CD14-positive monocyte (primary cell): ENCODE measurements at regions not wholly inside any gene's neighbourhood (a gene's known extent, or its start where the extent isn't known, plus 50 kb on each side); places are given as distances from the start of the nearest gene placed in this dataset.

Experiments used
- DNase-seq, 3 donors: peaks; one replicate each; pipeline ENCODE4 v3.0.0-alpha.2; 2011 to 2022
- H2AFZ ChIP-seq: 2 replicates; pipeline ENCODE4 v1.6.0; 2012; ENCODE audit warnings: mild to moderate bottlenecking, low read depth, low read length, inconsistent platforms; ENCODE audit not compliant: insufficient read depth, poor library complexity, severe bottlenecking
- H3K27ac ChIP-seq, 2 donors: 1 replicate in 1 of 2; 2 replicates in 1 of 2; pipeline ENCODE4 v1.5.1; 2012 to 2013; ENCODE audit warnings: low read length in 2 of 2, control low read depth in 1 of 2, inconsistent platforms in 1 of 2, low read depth in 1 of 2, mild to moderate bottlenecking in 1 of 2
- H3K27me3 ChIP-seq, 2 donors: one replicate each; pipeline versions ENCODE4 v1.6.0 to v1.6.1; 2011 to 2013; ENCODE audit warnings: low read length in 2 of 2; ENCODE audit not compliant: control insufficient read depth in 2 of 2, insufficient read depth in 2 of 2
- H3K36me3 ChIP-seq, 2 donors: replicated peaks in 1 of 2; 1 replicate in 1 of 2; 2 replicates in 1 of 2; pipeline versions ENCODE4 v1.5.1 to v1.6.1; 2012 to 2013; ENCODE audit warnings: low read length in 2 of 2, control low read depth in 1 of 2, inconsistent platforms in 1 of 2, mild to moderate bottlenecking in 1 of 2; ENCODE audit not compliant: insufficient read depth in 2 of 2, control insufficient read depth in 1 of 2
- H3K4me1 ChIP-seq, 2 donors: 1 replicate in 1 of 2; 2 replicates in 1 of 2; pipeline versions ENCODE4 v1.5.1 to v1.6.1; 2012 to 2013; ENCODE audit warnings: low read length in 2 of 2, control low read depth in 1 of 2, inconsistent platforms in 1 of 2, mild to moderate bottlenecking in 1 of 2, moderate library complexity in 1 of 2; ENCODE audit not compliant: insufficient read depth in 2 of 2, control insufficient read depth in 1 of 2
- H3K4me2 ChIP-seq: replicated peaks from 2 replicates; pipeline ENCODE3; 2012; ENCODE audit warnings: low read length, moderate library complexity, mild to moderate bottlenecking; ENCODE audit not compliant: poor library complexity, severe bottlenecking; ENCODE audit errors: extremely low read depth
- H3K4me3 ChIP-seq, 3 experiments: fragments of 200-600 bp in 1 of 3; sonication (generic) in 1 of 3; replicated peaks in 1 of 3; 1 replicate in 2 of 3; 2 replicates in 1 of 3; pipeline ENCODE4 v1.5.1; 2011 to 2013; ENCODE audit warnings: low read length in 3 of 3, mild to moderate bottlenecking in 3 of 3, control low read depth in 2 of 3, low read depth in 2 of 3, inconsistent platforms in 1 of 3, moderate library complexity in 1 of 3
- H3K79me2 ChIP-seq: 2 replicates; pipeline ENCODE4 v1.6.0; 2012; ENCODE audit warnings: mild to moderate bottlenecking, control low read depth, inconsistent platforms, low read length, moderate library complexity; ENCODE audit not compliant: insufficient read depth
- H3K9ac ChIP-seq: 2 replicates; pipeline ENCODE4 v1.6.0; 2017; ENCODE audit warnings: low read length, mild to moderate bottlenecking; ENCODE audit not compliant: insufficient read depth, poor library complexity, severe bottlenecking
- H3K9me3 ChIP-seq, 2 donors: replicated peaks in 1 of 2; 1 replicate in 1 of 2; 2 replicates in 1 of 2; pipeline versions ENCODE4 v1.5.1 to v1.6.1; 2012 to 2013; ENCODE audit warnings: low read length in 2 of 2, control low read depth in 1 of 2; ENCODE audit not compliant: control insufficient read depth in 1 of 2, insufficient read depth in 1 of 2
- H4K20me1 ChIP-seq: 2 replicates; pipeline ENCODE4 v1.6.0; 2012; ENCODE audit warnings: mild to moderate bottlenecking, low read length, control low read depth, moderate library complexity; ENCODE audit not compliant: insufficient read depth
- H3K27ac Mint-ChIP-seq, 7 donors: one replicate each; pipeline ENCODE4 v1.8.0; 2020; ENCODE audit warnings: mild to moderate bottlenecking in 7 of 7, mixed read lengths in 7 of 7, moderate library complexity in 6 of 7, inconsistent platforms in 2 of 7
- H3K27me3 Mint-ChIP-seq, 3 donors: one replicate each; pipeline ENCODE4 v1.8.0; 2021 to 2022; ENCODE audit warnings: low read depth in 3 of 3, mild to moderate bottlenecking in 3 of 3, mixed read lengths in 3 of 3, moderate library complexity in 3 of 3, inconsistent platforms in 1 of 3
- H3K36me3 Mint-ChIP-seq, 2 donors: one replicate each; pipeline ENCODE4 v1.8.0; 2020; ENCODE audit warnings: mixed read lengths in 2 of 2, inconsistent platforms in 1 of 2, mild to moderate bottlenecking in 1 of 2
- H3K4me1 Mint-ChIP-seq: one replicate; pipeline ENCODE4 v1.8.0; 2020; ENCODE audit warnings: mild to moderate bottlenecking, mixed read lengths
- H3K4me3 Mint-ChIP-seq, 2 donors: one replicate each; pipeline ENCODE4 v1.8.0; 2020; ENCODE audit warnings: mild to moderate bottlenecking in 2 of 2, mixed read lengths in 2 of 2, moderate library complexity in 1 of 2
- H3K9me3 Mint-ChIP-seq, 7 donors: one replicate each; pipeline ENCODE4 v1.8.0; 2020 to 2022; ENCODE audit warnings: mixed read lengths in 7 of 7, mild to moderate bottlenecking in 6 of 7, moderate library complexity in 6 of 7, inconsistent platforms in 2 of 7
- WGBS: methylation state at CpG from one replicate; pipeline ENCODE4 v1.1.5; 2013; ENCODE audit warnings: missing lambda C conversion rate; ENCODE audit not compliant: insufficient coverage; 5-methylcytosine and 5-hydroxymethylcytosine counted together
- intact Hi-C, 2 donors: fragments of 100-400 bp; cut with micrococcal nuclease; formaldehyde crosslinking; loops; one replicate each; pipeline versions ENCODE4 v1.15.0 to v1.15.1; 2023
- TF ChIP-seq, protein P1 (sequence below): fragments of 200-600 bp; IDR thresholded peaks from one replicate; pipeline ENCODE4 v1.8.0; 2022; ENCODE audit warnings: antibody characterized with exemption, mild to moderate bottlenecking

- H3K4me1 ChIP-seq, result no peaks in the 10 kb centered on the region
- Mint-ChIP-seq H3K27ac (no peak overlapping the region), H3K36me3 (no peaks in the 10 kb centered on the region), H3K9me3 (peaks cover 2 to 3% (median 2%) of the 10 kb centered on the region in 7 donors), H3K4me3 (no peak overlapping the region), H3K4me1 (peaks cover 2% of the 10 kb centered on the region), H3K27me3 (peaks cover 3 to 4% (median 3%) of the 10 kb centered on the region in 3 donors)
- H3K9me3 ChIP-seq, result no peaks in the 10 kb centered on the region
- no peak overlapping the region for H3K4me3 ChIP-seq
- H3K27me3 ChIP-seq, result no peaks in the 10 kb centered on the region
- no peaks in the 10 kb centered on the region for H3K36me3 ChIP-seq
- no peak overlapping the region for H2AFZ ChIP-seq
- DNase-seq, result no peak
- H4K20me1 ChIP-seq, result no peaks in the 10 kb centered on the region
- H3K79me2 ChIP-seq, result no peaks in the 10 kb centered on the region
- no peak overlapping the region for H3K4me2 ChIP-seq
- H3K27ac ChIP-seq, result no peak overlapping the region
- H3K9ac ChIP-seq, result no peak overlapping the region
- intact Hi-C loops, result no loop called here
- TF ChIP-seq, protein P1, sequence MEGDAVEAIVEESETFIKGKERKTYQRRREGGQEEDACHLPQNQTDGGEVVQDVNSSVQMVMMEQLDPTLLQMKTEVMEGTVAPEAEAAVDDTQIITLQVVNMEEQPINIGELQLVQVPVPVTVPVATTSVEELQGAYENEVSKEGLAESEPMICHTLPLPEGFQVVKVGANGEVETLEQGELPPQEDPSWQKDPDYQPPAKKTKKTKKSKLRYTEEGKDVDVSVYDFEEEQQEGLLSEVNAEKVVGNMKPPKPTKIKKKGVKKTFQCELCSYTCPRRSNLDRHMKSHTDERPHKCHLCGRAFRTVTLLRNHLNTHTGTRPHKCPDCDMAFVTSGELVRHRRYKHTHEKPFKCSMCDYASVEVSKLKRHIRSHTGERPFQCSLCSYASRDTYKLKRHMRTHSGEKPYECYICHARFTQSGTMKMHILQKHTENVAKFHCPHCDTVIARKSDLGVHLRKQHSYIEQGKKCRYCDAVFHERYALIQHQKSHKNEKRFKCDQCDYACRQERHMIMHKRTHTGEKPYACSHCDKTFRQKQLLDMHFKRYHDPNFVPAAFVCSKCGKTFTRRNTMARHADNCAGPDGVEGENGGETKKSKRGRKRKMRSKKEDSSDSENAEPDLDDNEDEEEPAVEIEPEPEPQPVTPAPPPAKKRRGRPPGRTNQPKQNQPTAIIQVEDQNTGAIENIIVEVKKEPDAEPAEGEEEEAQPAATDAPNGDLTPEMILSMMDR, result no peak
Measured at GRCh38 chr14:98564541-98564940, 707.5 kb downstream of the BCL11B start.

DNA sequence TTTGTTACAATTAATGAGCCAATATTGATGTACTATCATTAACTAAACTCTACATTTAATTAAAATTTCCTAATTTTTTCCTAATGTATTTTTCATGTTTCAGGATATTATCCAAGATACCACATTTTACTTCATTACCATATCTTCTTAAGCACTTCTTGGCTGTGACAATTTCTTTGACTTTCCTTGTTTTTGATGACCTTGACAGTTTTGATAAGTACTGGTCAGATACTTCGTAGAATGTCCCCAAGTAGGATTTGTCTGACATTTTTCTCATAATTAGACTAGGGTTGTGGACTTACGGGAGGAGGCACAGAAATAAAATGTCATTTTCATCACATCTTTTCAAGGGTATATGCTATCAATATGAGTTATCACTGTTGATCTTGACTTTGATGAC, 700.9 kb downstream of the BCL11B start:
- WGBS, result no CpG with 5 or more reads among the region's 2 CpGs
- Mint-ChIP-seq H3K4me1 (no peaks in the 10 kb centered on the region), H3K27ac (no peak overlapping the region), H3K4me3 (no peak overlapping the region), H3K27me3 (peaks cover 1 to 4% (median 1%) of the 10 kb centered on the region in 3 donors), H3K36me3 (no peaks in the 10 kb centered on the region), H3K9me3 (peaks cover 0 to 4% (median 0%) of the 10 kb centered on the region in 7 donors)
- H3K27ac ChIP-seq, result no peak overlapping the region
- H3K4me2 ChIP-seq, result no peak overlapping the region
- TF ChIP-seq, protein P1, result no peak
- no peaks in the 10 kb centered on the region for H4K20me1 ChIP-seq
- no peaks in the 10 kb centered on the region for H3K9me3 ChIP-seq
- H3K4me1 ChIP-seq, result no peaks in the 10 kb centered on the region
- H3K27me3 ChIP-seq, result no peaks in the 10 kb centered on the region
- intact Hi-C loops, result no loop called here
- no peaks in the 10 kb centered on the region for H3K79me2 ChIP-seq
- no peak overlapping the region for H3K4me3 ChIP-seq
- no peaks in the 10 kb centered on the region for H3K36me3 ChIP-seq
- DNase-seq, result no peak
- no peak overlapping the region for H3K9ac ChIP-seq
- H2AFZ ChIP-seq, result no peak overlapping the region
